OCI-LY7 (cell line): ENCODE measurements at regions not wholly inside any gene's neighbourhood (a gene's known extent, or its start where the extent isn't known, plus 50 kb on each side); places are given as distances from the start of the nearest gene placed in this dataset.
"Not testable (repeated sequence)": the region's sequence is repeated elsewhere in the genome, so short reads cannot be mapped to it uniquely, and the experiment has no call there.

Experiments used
- BruUV-seq: library from RNA; stranded (reverse); fragments of 400-500 nt; replicated peaks from 2 replicates; lab custom pipeline; 2021; lab: Mats Ljungman, UMichigan
- CTCF ChIA-PET: fragments of 300-600 bp; sonication (Branson Sonifier 250); formaldehyde crosslinking; loops from one replicate; lab custom pipeline; 2022; ENCODE audit warnings: antibody characterized with exemption; ENCODE audit not compliant: unreplicated experiment; lab: Charles Lee
- POLR2A ChIA-PET: fragments of 300-600 bp; sonication (Branson Sonifier 250); formaldehyde crosslinking; loops from one replicate; lab custom pipeline; 2022; ENCODE audit warnings: antibody characterized with exemption; lab: Charles Lee
- DNase-seq: peaks from one replicate; pipeline ENCODE4 v3.0.0-alpha.2; 2015; ENCODE audit warnings: low spot score
- H2AFZ ChIP-seq: fragments of 200-600 bp; sonication (generic), shearing (Covaris generic); 2 replicates; pipeline ENCODE4 v1.6.1; 2014; ENCODE audit warnings: mild to moderate bottlenecking, antibody characterized with exemption, low read length, moderate library complexity
- H3K27ac ChIP-seq: fragments of 200-600 bp; sonication (generic); 2 replicates; pipeline ENCODE4 v1.5.1; 2014; ENCODE audit warnings: mixed run types, low read depth, mild to moderate bottlenecking, moderate library complexity, low read length, inconsistent platforms; ENCODE audit not compliant: poor library complexity, severe bottlenecking
- H3K36me3 ChIP-seq: fragments of 200-600 bp; sonication (generic); 2 replicates; pipeline ENCODE4 v1.6.1; 2014; ENCODE audit warnings: mild to moderate bottlenecking, antibody characterized with exemption, low read length, moderate library complexity, mixed read lengths; ENCODE audit not compliant: insufficient read depth
- H3K4me1 ChIP-seq: fragments of 200-600 bp; sonication (generic); 2 replicates; pipeline ENCODE4 v1.5.1; 2014; ENCODE audit warnings: mild to moderate bottlenecking, low read length; ENCODE audit not compliant: insufficient read depth, poor library complexity, severe bottlenecking
- H3K4me2 ChIP-seq: fragments of 200-600 bp; sonication (generic); 2 replicates; pipeline ENCODE4 v1.6.1; 2014; ENCODE audit warnings: mild to moderate bottlenecking, low read length
- H3K4me3 ChIP-seq: fragments of 200-600 bp; sonication (generic); 2 replicates; pipeline ENCODE4 v1.5.1; 2014; ENCODE audit warnings: mild to moderate bottlenecking, low read depth, low read length; ENCODE audit not compliant: poor library complexity, severe bottlenecking
- H3K79me2 ChIP-seq: fragments of 200-600 bp; sonication (generic); 2 replicates; pipeline ENCODE4 v1.6.1; 2016; ENCODE audit warnings: low read depth, mild to moderate bottlenecking, low read length, moderate library complexity, mixed read lengths; ENCODE audit not compliant: insufficient read depth
- H3K9me2 ChIP-seq: fragments of 200-600 bp; sonication (generic); 2 replicates; pipeline ENCODE4 v1.6.1; 2016; ENCODE audit warnings: mild to moderate bottlenecking, low read length, mixed read lengths; ENCODE audit not compliant: insufficient read depth
- H3K9me3 ChIP-seq: fragments of 200-600 bp; sonication (generic); 2 replicates; pipeline ENCODE4 v1.6.1; 2014; ENCODE audit warnings: mild to moderate bottlenecking, mixed run types, low read length, mixed read lengths
- H4K20me1 ChIP-seq: fragments of 200-600 bp; sonication (generic); 2 replicates; pipeline ENCODE4 v1.6.1; 2014; ENCODE audit warnings: mild to moderate bottlenecking, antibody characterized with exemption, low read length, moderate library complexity, mixed read lengths; ENCODE audit not compliant: insufficient read depth
- EZH2phosphoT487 ChIP-seq: fragments of 200-600 bp; sonication (generic); IDR thresholded peaks from 2 replicates; pipeline ENCODE4 v1.6.1; 2018; ENCODE audit warnings: low read depth, borderline replicate concordance, mild to moderate bottlenecking, mixed run types, antibody characterized with exemption, low read length, moderate library complexity, mixed read lengths
- intact Hi-C: fragments of 100-400 bp; cut with micrococcal nuclease; formaldehyde crosslinking; loops from one replicate; pipeline ENCODE4 v1.10.0; 2022; ENCODE audit not compliant: unreplicated experiment
- TF ChIP-seq, protein P1 (sequence below): fragments of 200-600 bp; sonication (generic); conservative IDR thresholded peaks from 2 replicates; pipeline ENCODE4 v1.5.1; 2014; ENCODE audit warnings: mild to moderate bottlenecking, antibody characterized with exemption, low read length, moderate library complexity, mixed read lengths

DNA sequence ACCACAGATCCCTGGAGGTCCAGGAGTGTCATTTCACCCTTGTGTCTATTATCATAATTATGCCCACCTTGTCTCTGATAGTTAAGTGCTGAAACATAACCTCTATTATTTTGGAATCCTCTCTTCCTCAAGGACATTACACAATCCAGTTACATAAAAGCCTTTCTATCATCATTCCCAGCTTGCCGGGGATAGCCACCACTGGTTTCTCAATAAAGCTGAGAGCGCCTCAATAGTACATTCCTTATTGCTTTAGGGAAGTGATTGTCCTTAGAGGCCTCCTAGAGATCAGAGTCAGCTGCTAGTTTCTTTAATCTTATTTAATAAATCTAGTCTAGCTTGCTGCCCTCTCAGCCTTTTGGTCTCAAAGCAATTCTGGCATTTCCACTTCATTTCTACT is 490.0 kb upstream of the ATXN8OS start:
- POLR2A ChIA-PET = interaction anchor here (0.7 to 1.1 kb wide), 3 partner anchors 11 to 166 kb away, joined by 3 read pairs; no protein-coding TSS in a partner anchor
- no TSS peak for BruUV-seq
- intact Hi-C loops = no loop called here
- no peaks in the 10 kb centered on the region for H4K20me1 ChIP-seq
- DNase-seq = no peak
- CTCF ChIA-PET = no interaction called here
- H3K4me3 ChIP-seq = no peak overlapping the region
- no peaks in the 10 kb centered on the region for H3K4me1 ChIP-seq
- H3K79me2 ChIP-seq = no peaks in the 10 kb centered on the region
- H3K9me2 ChIP-seq = no peaks in the 10 kb centered on the region
- H3K27ac ChIP-seq = no peak overlapping the region
- H3K36me3 ChIP-seq = no peaks in the 10 kb centered on the region
- no peak overlapping the region for H2AFZ ChIP-seq
- H3K9me3 ChIP-seq = no peaks in the 10 kb centered on the region
- no peak for TF ChIP-seq EZH2phosphoT487
- TF ChIP-seq, protein P1, sequence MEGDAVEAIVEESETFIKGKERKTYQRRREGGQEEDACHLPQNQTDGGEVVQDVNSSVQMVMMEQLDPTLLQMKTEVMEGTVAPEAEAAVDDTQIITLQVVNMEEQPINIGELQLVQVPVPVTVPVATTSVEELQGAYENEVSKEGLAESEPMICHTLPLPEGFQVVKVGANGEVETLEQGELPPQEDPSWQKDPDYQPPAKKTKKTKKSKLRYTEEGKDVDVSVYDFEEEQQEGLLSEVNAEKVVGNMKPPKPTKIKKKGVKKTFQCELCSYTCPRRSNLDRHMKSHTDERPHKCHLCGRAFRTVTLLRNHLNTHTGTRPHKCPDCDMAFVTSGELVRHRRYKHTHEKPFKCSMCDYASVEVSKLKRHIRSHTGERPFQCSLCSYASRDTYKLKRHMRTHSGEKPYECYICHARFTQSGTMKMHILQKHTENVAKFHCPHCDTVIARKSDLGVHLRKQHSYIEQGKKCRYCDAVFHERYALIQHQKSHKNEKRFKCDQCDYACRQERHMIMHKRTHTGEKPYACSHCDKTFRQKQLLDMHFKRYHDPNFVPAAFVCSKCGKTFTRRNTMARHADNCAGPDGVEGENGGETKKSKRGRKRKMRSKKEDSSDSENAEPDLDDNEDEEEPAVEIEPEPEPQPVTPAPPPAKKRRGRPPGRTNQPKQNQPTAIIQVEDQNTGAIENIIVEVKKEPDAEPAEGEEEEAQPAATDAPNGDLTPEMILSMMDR = no peak
- no peak overlapping the region for H3K4me2 ChIP-seq

DNA sequence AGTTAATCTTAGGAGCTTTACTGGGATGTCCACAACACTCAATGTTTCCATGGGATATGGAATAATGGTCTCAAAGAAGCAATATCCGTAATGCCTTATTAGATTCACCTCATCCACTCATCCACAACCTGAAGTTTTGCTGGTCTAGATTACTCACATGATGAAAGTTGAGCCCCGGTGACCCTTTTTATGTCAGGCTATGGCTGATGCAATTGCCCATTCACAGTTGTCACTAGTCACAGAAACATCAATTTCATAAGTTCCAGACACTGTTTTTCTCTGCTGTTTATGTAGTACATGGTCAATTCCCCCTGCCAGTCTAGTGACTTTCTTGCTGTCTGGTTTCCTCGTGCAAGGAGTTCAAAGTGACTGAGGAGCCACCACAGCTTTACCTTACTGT is 491.2 kb upstream of the ATXN8OS start:
- POLR2A ChIA-PET = no interaction called here
- Histone ChIP-seq H4K20me1 (no peaks in the 10 kb centered on the region), H3K4me3 (no peak overlapping the region), H3K4me2 (no peak overlapping the region), H2AFZ (no peak overlapping the region), H3K4me1 (no peaks in the 10 kb centered on the region), H3K36me3 (no peaks in the 10 kb centered on the region), H3K79me2 (no peaks in the 10 kb centered on the region), H3K9me2 (no peaks in the 10 kb centered on the region), H3K9me3 (no peaks in the 10 kb centered on the region), H3K27ac (no peak overlapping the region)
- BruUV-seq = no TSS peak
- TF ChIP-seq, protein P1 = no peak
- TF ChIP-seq EZH2phosphoT487 = no peak
- CTCF ChIA-PET = no interaction called here
- intact Hi-C loops = no loop called here
- no peak for DNase-seq

DNA sequence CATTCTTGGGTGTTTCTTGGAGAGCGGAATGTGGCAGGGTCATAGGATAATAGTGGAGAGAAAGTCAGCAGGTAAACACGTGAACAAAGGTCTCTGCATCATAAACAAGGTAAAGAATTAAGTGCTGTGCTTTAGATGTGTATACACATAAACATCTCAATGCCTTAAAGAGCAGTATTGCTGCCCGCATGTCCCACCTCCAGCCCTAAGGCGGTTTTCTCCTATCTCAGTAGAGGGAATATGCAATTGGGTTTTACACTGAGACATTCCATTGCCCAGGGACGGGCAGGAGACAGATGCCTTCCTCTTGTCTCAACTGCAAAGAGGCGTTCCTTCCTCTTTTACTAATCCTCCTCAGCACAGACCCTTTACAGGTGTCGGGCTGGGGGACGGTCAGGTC is 492.6 kb upstream of the ATXN8OS start:
- H3K4me1 ChIP-seq, POLR2A ChIA-PET, H3K9me2 ChIP-seq, H3K27ac ChIP-seq, H3K79me2 ChIP-seq, intact Hi-C loops, DNase-seq, H3K4me2 ChIP-seq, CTCF ChIA-PET, H3K36me3 ChIP-seq, H3K9me3 ChIP-seq, BruUV-seq, H3K4me3 ChIP-seq, H4K20me1 ChIP-seq, H2AFZ ChIP-seq: not testable (repeated sequence)
